Fibroblast of lung (primary cell): ENCODE measurements at regions not wholly inside any gene's neighbourhood (a gene's known extent, or its start where the extent isn't known, plus 50 kb on each side); places are given as distances from the start of the nearest gene placed in this dataset.
"Not testable (repeated sequence)": the region's sequence is repeated elsewhere in the genome, so short reads cannot be mapped to it uniquely, and the experiment has no call there.

Experiments
- DNase-seq, 2 donors: peaks; one replicate each; pipeline versions ENCODE4 v3.0.0 to v3.0.0-alpha.2; 2010; ENCODE audit warnings: low read depth in 2 of 2
- H2AFZ ChIP-seq: 2 replicates; pipeline ENCODE4 v1.5.1; 2012; ENCODE audit warnings: low read length, control low read depth, inconsistent platforms
- H3K27ac ChIP-seq: 2 replicates; pipeline ENCODE4 v1.5.1; 2011; ENCODE audit warnings: low read length, control low read depth; ENCODE audit not compliant: insufficient read depth
- H3K27me3 ChIP-seq: 2 replicates; pipeline ENCODE4 v1.5.1; 2011; ENCODE audit warnings: mild to moderate bottlenecking, low read length; ENCODE audit not compliant: control insufficient read depth, insufficient read depth
- H3K36me3 ChIP-seq: 2 replicates; pipeline ENCODE4 v1.5.1; 2011; ENCODE audit warnings: low read length; ENCODE audit not compliant: control insufficient read depth, insufficient read depth
- H3K4me1 ChIP-seq: 2 replicates; pipeline ENCODE4 v1.5.1; 2011; ENCODE audit warnings: low read length; ENCODE audit not compliant: control insufficient read depth, insufficient read depth; ENCODE audit errors: extremely low read depth
- H3K4me2 ChIP-seq: 2 replicates; pipeline ENCODE4 v1.5.1; 2011; ENCODE audit warnings: low read length, control low read depth; ENCODE audit not compliant: insufficient read depth; ENCODE audit errors: extremely low read depth
- H3K4me3 ChIP-seq, 4 experiments: fragments of 200-600 bp in 1 of 4; sonication (generic) in 1 of 4; replicated peaks in 1 of 4; 2 replicates each; pipeline ENCODE4 v1.5.1; 2011 to 2016; ENCODE audit warnings: low read length in 4 of 4, low read depth in 3 of 4, mild to moderate bottlenecking in 3 of 4, control low read depth in 2 of 4, inconsistent platforms in 1 of 4, mixed read lengths in 1 of 4; ENCODE audit not compliant: insufficient read depth in 1 of 4; ENCODE audit errors: control extremely low read depth in 1 of 4
- H3K79me2 ChIP-seq: 2 replicates; pipeline ENCODE4 v1.5.1; 2012; ENCODE audit warnings: mild to moderate bottlenecking, low read length, inconsistent platforms; ENCODE audit not compliant: control insufficient read depth, insufficient read depth
- H3K9ac ChIP-seq: 2 replicates; pipeline ENCODE4 v1.5.1; 2011; ENCODE audit warnings: mild to moderate bottlenecking, low read length, control low read depth; ENCODE audit not compliant: insufficient read depth
- H3K9me3 ChIP-seq: 2 replicates; pipeline ENCODE4 v1.5.1; 2012; ENCODE audit warnings: low read depth, low read length; ENCODE audit not compliant: control insufficient read depth, insufficient read depth
- H4K20me1 ChIP-seq: 2 replicates; pipeline ENCODE4 v1.5.1; 2011; ENCODE audit warnings: low read length; ENCODE audit not compliant: control insufficient read depth, insufficient read depth; ENCODE audit errors: extremely low read depth
- EZH2 ChIP-seq: IDR thresholded peaks from 2 replicates; pipeline ENCODE4 v1.5.1; 2012; ENCODE audit warnings: low read length, control low read depth, mild to moderate bottlenecking; ENCODE audit errors: missing control alignments
- TF ChIP-seq, protein P1 (sequence below), 2 donors: IDR thresholded peaks in 1 of 2; conservative IDR thresholded peaks in 1 of 2; 1 replicate in 1 of 2; 2 replicates in 1 of 2; pipeline ENCODE4 v1.5.1; 2011 to 2012; ENCODE audit warnings: low read length in 2 of 2, control low read depth in 1 of 2, inconsistent platforms in 1 of 2, low read depth in 1 of 2, mild to moderate bottlenecking in 1 of 2

DNA sequence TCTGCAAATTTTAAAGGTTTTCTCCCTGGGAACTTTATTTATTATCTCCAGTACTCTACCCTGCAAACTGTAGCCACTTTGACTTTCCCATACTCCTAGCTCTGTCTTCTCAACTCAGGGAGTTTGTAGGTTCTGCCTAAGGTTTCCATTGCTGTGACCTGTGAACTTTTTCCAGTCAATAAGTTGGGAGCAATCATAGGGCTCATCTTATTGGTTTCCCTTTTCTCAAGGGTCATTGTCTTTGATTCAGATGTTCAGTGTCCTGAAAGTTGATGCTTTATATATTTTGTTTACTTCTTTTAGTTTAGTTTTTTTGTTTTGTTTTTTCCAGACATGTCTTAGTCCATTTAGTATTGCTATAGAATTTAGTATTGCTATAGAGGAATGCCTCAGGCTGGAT, 85.3 kb upstream of the NUDT6 start:
- H3K4me1 ChIP-seq: no peaks in the 10 kb centered on the region
- H3K9ac ChIP-seq: no peak overlapping the region
- H3K36me3 ChIP-seq: no peaks in the 10 kb centered on the region
- H4K20me1 ChIP-seq: no peaks in the 10 kb centered on the region
- no peak overlapping the region for H3K4me2 ChIP-seq
- H3K27ac ChIP-seq: no peak overlapping the region
- H3K27me3 ChIP-seq: no peaks in the 10 kb centered on the region
- no peaks in the 10 kb centered on the region for H3K79me2 ChIP-seq
- no peaks in the 10 kb centered on the region for H3K9me3 ChIP-seq
- H2AFZ ChIP-seq: no peak overlapping the region
- TF ChIP-seq EZH2: no peak
- TF ChIP-seq, protein P1, sequence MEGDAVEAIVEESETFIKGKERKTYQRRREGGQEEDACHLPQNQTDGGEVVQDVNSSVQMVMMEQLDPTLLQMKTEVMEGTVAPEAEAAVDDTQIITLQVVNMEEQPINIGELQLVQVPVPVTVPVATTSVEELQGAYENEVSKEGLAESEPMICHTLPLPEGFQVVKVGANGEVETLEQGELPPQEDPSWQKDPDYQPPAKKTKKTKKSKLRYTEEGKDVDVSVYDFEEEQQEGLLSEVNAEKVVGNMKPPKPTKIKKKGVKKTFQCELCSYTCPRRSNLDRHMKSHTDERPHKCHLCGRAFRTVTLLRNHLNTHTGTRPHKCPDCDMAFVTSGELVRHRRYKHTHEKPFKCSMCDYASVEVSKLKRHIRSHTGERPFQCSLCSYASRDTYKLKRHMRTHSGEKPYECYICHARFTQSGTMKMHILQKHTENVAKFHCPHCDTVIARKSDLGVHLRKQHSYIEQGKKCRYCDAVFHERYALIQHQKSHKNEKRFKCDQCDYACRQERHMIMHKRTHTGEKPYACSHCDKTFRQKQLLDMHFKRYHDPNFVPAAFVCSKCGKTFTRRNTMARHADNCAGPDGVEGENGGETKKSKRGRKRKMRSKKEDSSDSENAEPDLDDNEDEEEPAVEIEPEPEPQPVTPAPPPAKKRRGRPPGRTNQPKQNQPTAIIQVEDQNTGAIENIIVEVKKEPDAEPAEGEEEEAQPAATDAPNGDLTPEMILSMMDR (conservative IDR thresholded peaks at IDR 0.05 in 1 of 2, IDR thresholded peaks at IDR 0.05 in 1 of 2; ENCODE audit: low read depth in 1 of 2, low read length in 2 of 2): no peak
- DNase-seq: no peak
- H3K4me3 ChIP-seq: no peak overlapping the region

DNA sequence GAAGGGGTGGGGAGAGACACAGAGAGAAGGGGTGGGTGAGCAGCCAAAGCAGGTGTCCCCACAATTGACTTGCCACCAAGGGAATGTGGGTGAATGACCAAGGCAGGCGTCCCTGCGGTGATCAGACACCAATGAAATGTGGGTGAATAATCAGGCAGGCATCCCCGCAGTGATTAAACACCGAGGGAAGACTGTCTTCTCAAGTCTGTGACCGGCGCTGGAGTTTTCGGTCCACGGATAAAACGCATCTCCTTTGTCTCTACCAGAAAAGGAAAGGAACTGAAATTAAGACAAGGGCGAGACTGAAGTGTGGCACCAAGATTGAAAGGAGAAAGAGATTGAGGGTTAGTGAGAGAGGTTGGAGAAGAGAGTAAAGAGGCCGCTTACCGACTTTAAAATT, 90.0 kb upstream of the NUDT6 start:
- peak in 1 of 2 donors; percentile 17 for DNase-seq
- H3K9ac ChIP-seq, H2AFZ ChIP-seq, H3K4me3 ChIP-seq, H3K27ac ChIP-seq, H4K20me1 ChIP-seq, H3K9me3 ChIP-seq, H3K4me1 ChIP-seq, H3K79me2 ChIP-seq, H3K4me2 ChIP-seq, H3K36me3 ChIP-seq, H3K27me3 ChIP-seq: not testable (repeated sequence)

DNA sequence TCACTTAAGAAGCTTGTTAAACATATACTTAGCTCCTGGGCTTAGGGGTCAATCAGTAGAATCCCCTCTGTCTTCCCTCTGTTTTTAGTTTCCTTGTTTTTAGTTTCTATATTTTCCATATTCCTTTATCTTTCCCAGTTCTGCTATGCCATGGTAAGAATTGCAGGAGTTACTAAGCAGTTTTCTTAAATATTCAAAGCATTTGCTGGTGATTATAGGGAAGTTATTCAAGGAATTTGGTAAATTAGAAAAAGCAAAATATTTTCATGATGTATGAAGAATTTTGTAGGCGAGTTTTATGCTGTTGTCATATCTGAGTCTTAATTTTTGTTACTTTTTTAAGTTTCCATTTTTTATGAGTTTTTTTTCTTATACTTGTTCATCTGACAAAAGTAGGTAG, 91.6 kb upstream of the NUDT6 start:
- Histone ChIP-seq H3K4me3 (no peak overlapping the region), H3K27ac (no peak overlapping the region), H3K4me1 (peaks cover 2% of the 10 kb centered on the region), H4K20me1 (no peaks in the 10 kb centered on the region), H3K79me2 (no peaks in the 10 kb centered on the region), H3K27me3 (no peaks in the 10 kb centered on the region), H3K9me3 (no peaks in the 10 kb centered on the region), H3K9ac (no peak overlapping the region), H3K4me2 (no peak overlapping the region), H2AFZ (no peak overlapping the region), H3K36me3 (no peaks in the 10 kb centered on the region)
- TF ChIP-seq, protein P1 (conservative IDR thresholded peaks at IDR 0.05 in 1 of 2, IDR thresholded peaks at IDR 0.05 in 1 of 2; ENCODE audit: low read depth in 1 of 2, low read length in 2 of 2): no peak
- peak in 1 of 2 donors; percentile 20 for DNase-seq

DNA sequence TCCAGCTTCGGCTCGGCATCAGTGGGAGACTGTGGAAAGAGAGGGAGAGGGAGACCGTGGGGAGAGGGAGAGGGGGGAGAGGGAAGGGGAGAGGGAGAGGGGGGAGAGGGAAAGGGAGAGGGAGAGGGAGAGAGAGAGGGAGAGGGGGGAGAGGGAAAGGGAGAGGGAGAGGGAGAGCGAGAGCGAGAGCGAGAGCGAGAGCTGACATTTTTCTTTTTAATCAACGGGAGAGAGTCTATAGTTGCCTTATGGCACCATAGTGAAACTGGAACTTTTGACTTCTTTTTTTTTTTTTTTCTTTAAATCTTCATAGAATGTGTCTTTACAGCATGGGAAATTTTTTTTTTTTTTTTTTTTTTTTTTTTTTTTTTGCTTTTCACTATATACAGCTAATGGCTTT, 94.7 kb upstream of the NUDT6 start:
- Histone ChIP-seq H3K9me3 (no peaks in the 10 kb centered on the region), H2AFZ (no peak overlapping the region), H3K27me3 (no peaks in the 10 kb centered on the region), H3K79me2 (no peaks in the 10 kb centered on the region), H3K4me3 (no peak overlapping the region), H3K9ac (no peak overlapping the region), H4K20me1 (no peaks in the 10 kb centered on the region), H3K27ac (no peak overlapping the region), H3K4me2 (no peak overlapping the region), H3K36me3 (no peaks in the 10 kb centered on the region), H3K4me1 (peaks cover 2% of the 10 kb centered on the region)
- no peak for DNase-seq
- TF ChIP-seq EZH2: no peak
- TF ChIP-seq, protein P1 (conservative IDR thresholded peaks at IDR 0.05 in 1 of 2, IDR thresholded peaks at IDR 0.05 in 1 of 2; ENCODE audit: low read depth in 1 of 2, low read length in 2 of 2): no peak
